ENCODE measurements at regions not wholly inside any gene's neighbourhood (a gene's known extent, or its start where the extent isn't known, plus 50 kb on each side); places are given as distances from the start of the nearest gene placed in this dataset.

- no peak overlapping the region for H4K8ac ChIP-seq (replicated peaks; ENCODE audit: insufficient read length, low read depth, low read length)
- H3K4me2 ChIP-seq (ENCODE audit: insufficient read depth, insufficient read length, low read length), result no peak overlapping the region
- H3K18ac ChIP-seq (ENCODE audit: insufficient read length, low read depth, low read length), result no peak overlapping the region
- no peak for DNase-seq
- H3K23ac ChIP-seq (ENCODE audit: insufficient read length, low read depth, low read length), result no peak overlapping the region
- H3K27ac ChIP-seq (ENCODE audit: insufficient read length, low read depth, low read length), result no peak overlapping the region
- no peak for TF ChIP-seq CTCF (conservative IDR thresholded peaks at IDR 0.05)
- no peaks in the 10 kb centered on the region for H3K79me2 ChIP-seq (ENCODE audit: insufficient read depth, low read length)
- no peaks in the 10 kb centered on the region for H3K79me1 ChIP-seq (ENCODE audit: insufficient read depth, low read depth, low read length, poor library complexity, severe bottlenecking)
- H4K5ac ChIP-seq (ENCODE audit: insufficient read length, low read depth, low read length), result no peak overlapping the region
- no peak overlapping the region for H3K14ac ChIP-seq (ENCODE audit: insufficient read depth, low read length)
- Mint-ChIP-seq H3K36me3 (ENCODE audit: insufficient read depth in 1 of 3, low read depth in 3 of 3) (no peaks in the 10 kb centered on the region), H3K9me3 (no peaks in the 10 kb centered on the region; a peak in 2 of 5 replicates), H3K4me1 (no peaks in the 10 kb centered on the region), H3K4me3 (no peak overlapping the region), H3K27me3 (ENCODE audit: low read depth) (no peaks in the 10 kb centered on the region), H3K27ac (no peak overlapping the region)
- no peaks in the 10 kb centered on the region for H3K27me3 ChIP-seq (ENCODE audit: insufficient read depth, low read length)
- no peak overlapping the region for H2BK5ac ChIP-seq (ENCODE audit: insufficient read length, low read length)
- no peak overlapping the region for H2AK5ac ChIP-seq (ENCODE audit: insufficient read length, low read length)
- no peak overlapping the region for H2AFZ ChIP-seq (ENCODE audit: low read length)
- no peak overlapping the region for H3K9ac ChIP-seq (ENCODE audit: extremely low read depth, insufficient read length, low read length)
- no peaks in the 10 kb centered on the region for H3K23me2 ChIP-seq (ENCODE audit: insufficient read length, low read depth, low read length, poor library complexity, severe bottlenecking)
- H3K4ac ChIP-seq (ENCODE audit: low read depth, low read length), result no peak overlapping the region
- no peak overlapping the region for H2BK120ac ChIP-seq (ENCODE audit: low read depth, low read length, poor library complexity, severe bottlenecking)
- 100% methylated on average over 1 of the region's 2 CpGs for WGBS (ENCODE audit: extremely low coverage, insufficient read length, low lambda C conversion rate)
- no peak overlapping the region for H2BK20ac ChIP-seq (ENCODE audit: low read depth, low read length, poor library complexity, severe bottlenecking)
- H4K20me1 ChIP-seq (ENCODE audit: control insufficient read depth, insufficient read depth, insufficient read length), result no peaks in the 10 kb centered on the region
- H4K91ac ChIP-seq (ENCODE audit: insufficient read length, low read depth, low read length), result no peak overlapping the region
- H3K9me3 ChIP-seq (ENCODE audit: control insufficient read depth, low read depth, low read length), result no peaks in the 10 kb centered on the region
- H2BK12ac ChIP-seq (ENCODE audit: insufficient read length, low read depth, low read length), result no peak overlapping the region
- H3T11ph ChIP-seq (ENCODE audit: low read length), result no peak overlapping the region
- H3K4me1 ChIP-seq (ENCODE audit: insufficient read depth, low read length), result no peaks in the 10 kb centered on the region
- no peak overlapping the region for H3K56ac ChIP-seq (ENCODE audit: insufficient read length, low read depth, low read length)
- no peak overlapping the region for H2BK15ac ChIP-seq (ENCODE audit: low read depth, low read length)
These were observed 455.6 kb downstream of the AASDHPPT start for GRCh38 chr11:106533046-106533445.

All from H9 (cell line).